Fibroblast of lung (primary cell): ENCODE measurements at regions not wholly inside any gene's neighbourhood (a gene's known extent, or its start where the extent isn't known, plus 50 kb on each side); places are given as distances from the start of the nearest gene placed in this dataset.

Experiments
- EZH2 ChIP-seq: IDR thresholded peaks from 2 replicates; pipeline ENCODE4 v1.5.1; 2012; ENCODE audit warnings: low read length, control low read depth, mild to moderate bottlenecking; ENCODE audit errors: missing control alignments
- TF ChIP-seq, protein P1 (sequence below), 2 donors: IDR thresholded peaks in 1 of 2; conservative IDR thresholded peaks in 1 of 2; 1 replicate in 1 of 2; 2 replicates in 1 of 2; pipeline ENCODE4 v1.5.1; 2011 to 2012; ENCODE audit warnings: low read length in 2 of 2, control low read depth in 1 of 2, inconsistent platforms in 1 of 2, low read depth in 1 of 2, mild to moderate bottlenecking in 1 of 2

DNA sequence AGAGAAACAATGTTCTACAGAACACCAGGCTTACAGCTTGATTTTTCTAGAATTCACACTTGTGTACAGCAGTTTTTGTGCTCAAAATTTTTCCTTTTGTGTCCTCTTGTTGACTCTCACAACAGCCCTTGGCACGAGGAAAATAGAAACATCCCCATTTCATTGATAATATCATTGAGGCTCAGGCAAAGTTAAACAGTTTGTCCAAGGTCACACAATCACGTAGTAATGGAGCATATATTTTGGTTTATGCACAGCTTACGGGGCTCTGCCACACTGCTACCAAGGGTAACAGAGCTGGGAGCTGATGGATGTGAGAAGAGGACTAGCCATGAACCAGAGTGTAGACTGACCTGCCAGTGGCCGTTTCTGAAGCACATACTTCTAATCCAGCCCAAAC lies 292.0 kb downstream of the FZD1 start:
- TF ChIP-seq, protein P1, sequence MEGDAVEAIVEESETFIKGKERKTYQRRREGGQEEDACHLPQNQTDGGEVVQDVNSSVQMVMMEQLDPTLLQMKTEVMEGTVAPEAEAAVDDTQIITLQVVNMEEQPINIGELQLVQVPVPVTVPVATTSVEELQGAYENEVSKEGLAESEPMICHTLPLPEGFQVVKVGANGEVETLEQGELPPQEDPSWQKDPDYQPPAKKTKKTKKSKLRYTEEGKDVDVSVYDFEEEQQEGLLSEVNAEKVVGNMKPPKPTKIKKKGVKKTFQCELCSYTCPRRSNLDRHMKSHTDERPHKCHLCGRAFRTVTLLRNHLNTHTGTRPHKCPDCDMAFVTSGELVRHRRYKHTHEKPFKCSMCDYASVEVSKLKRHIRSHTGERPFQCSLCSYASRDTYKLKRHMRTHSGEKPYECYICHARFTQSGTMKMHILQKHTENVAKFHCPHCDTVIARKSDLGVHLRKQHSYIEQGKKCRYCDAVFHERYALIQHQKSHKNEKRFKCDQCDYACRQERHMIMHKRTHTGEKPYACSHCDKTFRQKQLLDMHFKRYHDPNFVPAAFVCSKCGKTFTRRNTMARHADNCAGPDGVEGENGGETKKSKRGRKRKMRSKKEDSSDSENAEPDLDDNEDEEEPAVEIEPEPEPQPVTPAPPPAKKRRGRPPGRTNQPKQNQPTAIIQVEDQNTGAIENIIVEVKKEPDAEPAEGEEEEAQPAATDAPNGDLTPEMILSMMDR (conservative IDR thresholded peaks at IDR 0.05 in 1 of 2, IDR thresholded peaks at IDR 0.05 in 1 of 2; ENCODE audit: low read depth in 1 of 2, low read length in 2 of 2), result no peak
- TF ChIP-seq EZH2, result no peak
